ENCODE measurements at regions not wholly inside any gene's neighbourhood (a gene's known extent, or its start where the extent isn't known, plus 50 kb on each side); places are given as distances from the start of the nearest gene placed in this dataset.

GRCh38 chr6:121499666-121500065 lies 64.2 kb downstream of the GJA1 start:
- DNase-seq = no peak

- no peak for DNase-seq
These were observed 68.1 kb downstream of the GJA1 start for GRCh38 chr6:121503589-121503991.

- DNase-seq = no peak
These were observed 68.8 kb downstream of the GJA1 start for GRCh38 chr6:121504227-121504626.

- no peak for DNase-seq
These were observed 69.8 kb downstream of the GJA1 start for GRCh38 chr6:121505284-121505683.

GRCh38 chr6:121506761-121507754 lies 71.6 kb downstream of the GJA1 start:
- no peak for DNase-seq

- no peak for DNase-seq
These were observed 75.2 kb downstream of the GJA1 start for GRCh38 chr6:121510568-121511177.

- no peak for DNase-seq
These were observed 80.3 kb downstream of the GJA1 start for GRCh38 chr6:121515630-121516265.

- no peak for DNase-seq
These were observed 80.9 kb downstream of the GJA1 start for GRCh38 chr6:121516331-121516730.

- DNase-seq = no peak
These were observed 85.1 kb downstream of the GJA1 start for GRCh38 chr6:121520337-121521163.

- DNase-seq = no peak
These were observed 85.7 kb downstream of the GJA1 start for GRCh38 chr6:121521164-121521555.

GRCh38 chr6:121522265-121522664 lies 86.8 kb downstream of the GJA1 start:
- DNase-seq = no peak

- DNase-seq = no peak
These were observed 87.4 kb downstream of the GJA1 start for GRCh38 chr6:121522771-121523386.

- no peak for DNase-seq
These were observed 88.2 kb downstream of the GJA1 start for GRCh38 chr6:121523628-121524027.

GRCh38 chr6:121526282-121526681 lies 90.8 kb downstream of the GJA1 start:
- DNase-seq = no peak

- no peak for DNase-seq
These were observed 96.3 kb downstream of the GJA1 start for GRCh38 chr6:121531658-121532169.

- DNase-seq = no peak
These were observed 97.9 kb downstream of the GJA1 start for GRCh38 chr6:121533321-121533841.

GRCh38 chr6:121535777-121536176 lies 100.3 kb downstream of the GJA1 start:
- DNase-seq = no peak

- DNase-seq = no peak
These were observed 100.9 kb downstream of the GJA1 start for GRCh38 chr6:121536345-121536744.

- no peak for DNase-seq
These were observed 104.0 kb downstream of the GJA1 start for GRCh38 chr6:121539439-121539838.

- no peak for DNase-seq
These were observed 104.8 kb downstream of the GJA1 start for GRCh38 chr6:121540210-121540609.

- DNase-seq = no peak
These were observed 109.2 kb downstream of the GJA1 start for GRCh38 chr6:121544691-121545090.

GRCh38 chr6:121548131-121548530 lies 112.7 kb downstream of the GJA1 start:
- no peak for DNase-seq
